Lung (tissue), 11 donors: ENCODE measurements at regions not wholly inside any gene's neighbourhood (a gene's known extent, or its start where the extent isn't known, plus 50 kb on each side); places are given as distances from the start of the nearest gene placed in this dataset.

Experiments
- ATAC-seq: fragments of 200-7000 bp; cut with Tn5 transposase; one replicate; pipeline ENCODE4 v1.9.1; 2020; ENCODE audit warnings: moderate number of reproducible peaks; ENCODE audit not compliant: insufficient read depth, low FRiP score
- DNase-seq, 3 donors: peaks; one replicate each; pipeline ENCODE4 v3.0.0-alpha.2; 2013 to 2017
- H3K27ac ChIP-seq, 2 donors: one replicate each; pipeline ENCODE4 v1.5.1; 2013; ENCODE audit warnings: mild to moderate bottlenecking in 2 of 2, moderate library complexity in 2 of 2, control low read depth in 1 of 2, inconsistent platforms in 1 of 2, low read depth in 1 of 2, low read length in 1 of 2
- H3K27me3 ChIP-seq, 3 donors: one replicate each; pipeline ENCODE4 v1.5.1; 2013; ENCODE audit warnings: low read length in 2 of 3; ENCODE audit not compliant: control insufficient read depth in 3 of 3, insufficient read depth in 3 of 3
- H3K36me3 ChIP-seq, 4 donors: one replicate each; pipeline ENCODE4 v1.5.1; 2013; ENCODE audit warnings: low read length in 4 of 4, mild to moderate bottlenecking in 1 of 4, moderate library complexity in 1 of 4; ENCODE audit not compliant: control insufficient read depth in 4 of 4, insufficient read depth in 4 of 4
- H3K4me1 ChIP-seq, 5 donors: one replicate each; pipeline ENCODE4 v1.5.1; 2013; ENCODE audit warnings: low read length in 5 of 5, mild to moderate bottlenecking in 2 of 5, moderate library complexity in 1 of 5; ENCODE audit not compliant: control insufficient read depth in 5 of 5, insufficient read depth in 5 of 5
- H3K4me3 ChIP-seq: one replicate; pipeline ENCODE4 v1.5.1; 2013; ENCODE audit warnings: mild to moderate bottlenecking, control low read depth, moderate library complexity
- H3K9ac ChIP-seq, 2 donors: one replicate each; pipeline ENCODE4 v1.5.1; 2013; ENCODE audit warnings: low read length in 2 of 2, control low read depth in 1 of 2; ENCODE audit not compliant: insufficient read depth in 1 of 2
- H3K9me3 ChIP-seq, 4 donors: one replicate each; pipeline ENCODE4 v1.5.1; 2013; ENCODE audit warnings: low read length in 3 of 4, mild to moderate bottlenecking in 1 of 4, moderate library complexity in 1 of 4; ENCODE audit not compliant: control insufficient read depth in 4 of 4, insufficient read depth in 3 of 4
- WGBS, 2 donors: extraction: QIAGEN DNeasy Blood & Tissue Kit; methylation state at CpG; one replicate each; pipeline ENCODE4 v1.1.7; 2013; 5-methylcytosine and 5-hydroxymethylcytosine counted together
- TF ChIP-seq, protein P1 (sequence below): IDR thresholded peaks from 2 replicates; pipeline ENCODE4 v1.5.1; 2012; ENCODE audit warnings: mild to moderate bottlenecking; ENCODE audit errors: control extremely low read depth, extremely low read depth
- donor health status: control.
- donor health status: control.
- donor health status: Bipolar disorder and iron deficiency.
- donor health status: healthy.
- donor health status: DM: yes; HTN: yes; CAD: no.

DNA sequence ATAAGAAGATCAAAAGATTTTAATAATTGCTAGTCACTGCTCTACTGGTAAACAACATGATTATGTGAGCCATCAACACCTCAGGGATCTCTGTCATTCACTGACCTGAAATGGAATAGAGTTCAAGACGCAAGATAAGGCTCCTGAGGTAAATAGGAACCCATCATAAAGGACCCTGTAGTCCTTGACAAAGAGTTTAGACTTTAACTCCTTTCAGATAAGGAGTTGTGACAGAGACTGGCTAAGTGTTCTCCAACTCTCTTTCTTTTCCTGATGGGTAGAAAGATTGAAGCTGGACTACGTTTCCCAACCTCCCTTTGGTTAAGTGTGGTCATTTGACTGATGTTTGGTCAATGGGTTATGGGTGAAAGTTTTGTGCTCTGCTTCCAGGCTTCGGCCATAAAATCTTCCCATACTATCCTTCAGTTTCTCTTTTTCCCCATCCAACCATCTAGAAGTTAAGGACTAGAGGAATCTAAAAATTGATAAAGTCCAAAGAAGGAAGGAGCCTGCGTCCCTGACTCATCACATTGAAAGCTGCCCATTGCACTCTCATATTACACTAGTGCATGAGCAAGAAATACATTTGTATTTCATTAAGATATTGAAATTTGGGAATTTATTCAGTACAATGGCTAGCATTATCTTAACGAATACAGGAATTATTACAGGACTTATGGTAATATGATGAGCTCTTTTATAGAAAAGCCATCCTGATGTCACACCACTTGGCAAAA, 293.7 kb upstream of the ACVR2A start:
- TF ChIP-seq, protein P1, sequence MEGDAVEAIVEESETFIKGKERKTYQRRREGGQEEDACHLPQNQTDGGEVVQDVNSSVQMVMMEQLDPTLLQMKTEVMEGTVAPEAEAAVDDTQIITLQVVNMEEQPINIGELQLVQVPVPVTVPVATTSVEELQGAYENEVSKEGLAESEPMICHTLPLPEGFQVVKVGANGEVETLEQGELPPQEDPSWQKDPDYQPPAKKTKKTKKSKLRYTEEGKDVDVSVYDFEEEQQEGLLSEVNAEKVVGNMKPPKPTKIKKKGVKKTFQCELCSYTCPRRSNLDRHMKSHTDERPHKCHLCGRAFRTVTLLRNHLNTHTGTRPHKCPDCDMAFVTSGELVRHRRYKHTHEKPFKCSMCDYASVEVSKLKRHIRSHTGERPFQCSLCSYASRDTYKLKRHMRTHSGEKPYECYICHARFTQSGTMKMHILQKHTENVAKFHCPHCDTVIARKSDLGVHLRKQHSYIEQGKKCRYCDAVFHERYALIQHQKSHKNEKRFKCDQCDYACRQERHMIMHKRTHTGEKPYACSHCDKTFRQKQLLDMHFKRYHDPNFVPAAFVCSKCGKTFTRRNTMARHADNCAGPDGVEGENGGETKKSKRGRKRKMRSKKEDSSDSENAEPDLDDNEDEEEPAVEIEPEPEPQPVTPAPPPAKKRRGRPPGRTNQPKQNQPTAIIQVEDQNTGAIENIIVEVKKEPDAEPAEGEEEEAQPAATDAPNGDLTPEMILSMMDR = no peak
- Histone ChIP-seq H3K4me1 (peaks cover 0 to 8% (median 4%) of the 10 kb centered on the region in 5 donors), H3K9ac (no peak overlapping the region), H3K9me3 (peaks cover 0 to 2% (median 0%) of the 10 kb centered on the region in 4 donors), H3K4me3 (no peak overlapping the region), H3K36me3 (no peaks in the 10 kb centered on the region), H3K27ac (no peak overlapping the region), H3K27me3 (no peaks in the 10 kb centered on the region)
- 77 to 91% methylated on average over 5 of the region's 5 CpGs for whole genome bisulfite sequencing, 2 donors
- DNase-seq = no peak
- no peak for ATAC-seq

DNA sequence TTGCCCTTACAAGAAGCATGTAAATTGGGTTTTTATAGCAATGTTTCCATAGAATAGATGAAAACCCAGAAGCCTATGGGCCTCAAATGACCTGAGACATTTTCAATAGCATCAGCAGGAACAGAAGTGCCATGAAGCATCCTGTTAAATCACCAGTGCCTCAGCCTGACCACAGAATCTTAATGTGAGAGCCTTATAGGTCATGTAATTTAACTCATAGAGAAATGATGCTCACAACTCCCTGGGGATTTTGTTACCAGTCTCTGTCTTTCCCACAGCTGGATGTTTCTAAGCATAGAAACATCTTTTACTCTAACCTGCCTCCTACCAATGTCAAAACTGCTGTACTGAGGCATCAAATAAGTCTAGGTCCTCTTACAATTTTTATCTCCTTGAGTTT, 295.8 kb upstream of the ACVR2A start:
- Histone ChIP-seq H3K9ac (no peak overlapping the region), H3K4me3 (no peak overlapping the region), H3K9me3 (peaks cover 0 to 6% (median under 1%) of the 10 kb centered on the region in 4 donors), H3K36me3 (no peaks in the 10 kb centered on the region), H3K4me1 (peaks cover 0 to 3% (median 0%) of the 10 kb centered on the region in 5 donors), H3K27ac (no peak overlapping the region), H3K27me3 (no peaks in the 10 kb centered on the region)
- DNase-seq = no peak
- ATAC-seq = no peak
- TF ChIP-seq, protein P1 = no peak

DNA sequence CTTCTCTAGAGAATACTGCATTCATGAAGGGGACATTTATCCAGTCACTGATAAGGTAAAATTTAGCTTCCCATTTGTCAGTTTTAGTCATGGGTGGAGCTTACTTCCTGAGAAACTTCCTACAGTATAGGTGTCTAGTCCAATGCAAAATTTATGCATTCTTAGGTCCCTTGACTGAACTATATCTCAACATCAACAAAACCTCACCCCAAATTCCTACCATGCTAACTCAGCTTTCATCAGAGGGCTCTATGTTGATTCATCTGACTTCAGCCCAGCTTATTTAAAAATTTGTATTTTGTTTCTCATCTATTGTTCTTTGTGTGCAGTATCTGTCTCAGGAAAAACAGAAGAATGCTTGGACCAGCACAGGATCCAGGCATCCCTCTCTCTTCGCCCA, 296.4 kb upstream of the ACVR2A start:
- ATAC-seq = no peak
- H3K36me3 ChIP-seq = no peaks in the 10 kb centered on the region
- no peaks in the 10 kb centered on the region for H3K27me3 ChIP-seq
- no peak overlapping the region for H3K9ac ChIP-seq
- TF ChIP-seq, protein P1 = no peak
- 93 to 98% methylated on average over 1 of the region's 1 CpG for WGBS, 2 donors
- H3K9me3 ChIP-seq = peaks cover 0 to 6% (median under 1%) of the 10 kb centered on the region in 4 donors
- no peak overlapping the region for H3K27ac ChIP-seq
- no peak overlapping the region for H3K4me3 ChIP-seq
- DNase-seq = no peak
- H3K4me1 ChIP-seq = no peaks in the 10 kb centered on the region

DNA sequence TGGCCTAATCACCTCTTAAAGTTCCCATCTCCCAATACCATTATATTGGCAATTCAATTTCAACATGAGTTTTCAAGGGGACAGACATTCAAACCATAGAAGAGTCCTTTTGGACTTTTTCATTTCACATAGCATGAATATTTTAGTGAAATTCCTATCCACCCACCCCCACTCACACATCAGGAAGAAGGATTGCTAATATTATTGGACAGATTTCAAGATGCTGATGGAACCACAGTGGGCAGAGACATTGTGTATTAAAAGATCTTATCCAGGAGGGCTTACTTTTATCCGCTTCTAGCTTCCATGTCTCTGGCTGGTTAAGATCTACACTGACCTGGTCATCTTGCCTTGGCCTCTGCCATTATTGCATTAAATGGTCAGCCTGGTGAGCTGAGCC, 297.4 kb upstream of the ACVR2A start:
- Histone ChIP-seq H3K27ac (no peak overlapping the region), H3K4me3 (no peak overlapping the region), H3K9me3 (peaks cover 0 to 6% (median under 1%) of the 10 kb centered on the region in 4 donors), H3K27me3 (no peaks in the 10 kb centered on the region), H3K4me1 (no peaks in the 10 kb centered on the region), H3K9ac (no peak overlapping the region), H3K36me3 (no peaks in the 10 kb centered on the region)
- DNase-seq (no peak), ATAC-seq (no peak)
- 85 to 96% methylated on average over 1 of the region's 1 CpG for WGBS, 2 donors
- TF ChIP-seq, protein P1 = no peak
